ENCODE measurements at regions not wholly inside any gene's neighbourhood (a gene's known extent, or its start where the extent isn't known, plus 50 kb on each side); places are given as distances from the start of the nearest gene placed in this dataset.

GRCh38 chr19:30245401-30246039 is 126.7 kb upstream of the ZNF536 start:
- no peak for TF ChIP-seq ZNF266 (tag by site-specific recombination; IDR thresholded peaks at IDR 0.05; ENCODE audit: low read depth)
- no peak for TF ChIP-seq PRDM4 (tag by site-specific recombination; IDR thresholded peaks at IDR 0.05)
- TF ChIP-seq ZNF521 (tag by site-specific recombination; IDR thresholded peaks at IDR 0.05), result no peak
- TF ChIP-seq CTCF (tag by site-specific recombination; IDR thresholded peaks at IDR 0.05), result no peak
- no peak for TF ChIP-seq PATZ1 (tag by site-specific recombination; IDR thresholded peaks at IDR 0.05)
- no peak for TF ChIP-seq ZNF488 (tag by site-specific recombination; IDR thresholded peaks at IDR 0.05)
- TF ChIP-seq ZIC2 (tag by site-specific recombination; IDR thresholded peaks at IDR 0.05), result no peak
- TF ChIP-seq HOXA7 (CRISPR knock-in tag; IDR thresholded peaks at IDR 0.05; ENCODE audit: borderline replicate concordance), result no peak
- TF ChIP-seq ZNF2 (tag by site-specific recombination; IDR thresholded peaks at IDR 0.05), result no peak
- TF ChIP-seq PRDM2 (tag by site-specific recombination; IDR thresholded peaks at IDR 0.05; ENCODE audit: borderline replicate concordance), result no peak
- no peak for TF ChIP-seq ZNF510 (tag by site-specific recombination; IDR thresholded peaks at IDR 0.05; ENCODE audit: insufficient replicate concordance)
- no peak for TF ChIP-seq REST (tag by site-specific recombination; IDR thresholded peaks at IDR 0.05)
- no peak for TF ChIP-seq SALL2 (tag by site-specific recombination; IDR thresholded peaks at IDR 0.05; ENCODE audit: borderline replicate concordance)
